ENCODE measurements at regions not wholly inside any gene's neighbourhood (a gene's known extent, or its start where the extent isn't known, plus 50 kb on each side); places are given as distances from the start of the nearest gene placed in this dataset.

- no peak for DNase-seq
These were observed 1009.4 kb downstream of the BCL11B start for GRCh38 chr14:98262566-98262965.

DNA sequence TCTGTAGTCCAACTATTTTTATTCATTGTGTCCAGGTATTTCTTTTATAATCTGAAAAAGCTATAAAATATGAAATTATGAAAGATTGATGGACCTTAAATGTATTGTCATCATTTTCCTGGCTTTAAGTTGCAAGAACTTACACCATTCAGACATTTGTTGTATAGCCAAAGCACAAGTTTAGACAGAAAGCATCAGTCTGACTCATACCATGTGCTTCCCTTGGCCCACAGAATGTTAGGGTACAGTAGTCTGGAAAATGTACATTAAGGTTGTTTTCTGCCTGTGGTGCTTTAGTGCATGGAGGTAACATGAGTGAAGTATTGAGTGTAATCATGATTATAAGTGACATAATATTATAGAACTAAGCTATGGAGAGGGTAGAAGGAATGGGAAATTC lies 1002.5 kb downstream of the BCL11B start:
- DNase-seq = no peak

GRCh38 chr14:98270201-98270600 lies 1001.8 kb downstream of the BCL11B start:
- DNase-seq = no peak

DNA sequence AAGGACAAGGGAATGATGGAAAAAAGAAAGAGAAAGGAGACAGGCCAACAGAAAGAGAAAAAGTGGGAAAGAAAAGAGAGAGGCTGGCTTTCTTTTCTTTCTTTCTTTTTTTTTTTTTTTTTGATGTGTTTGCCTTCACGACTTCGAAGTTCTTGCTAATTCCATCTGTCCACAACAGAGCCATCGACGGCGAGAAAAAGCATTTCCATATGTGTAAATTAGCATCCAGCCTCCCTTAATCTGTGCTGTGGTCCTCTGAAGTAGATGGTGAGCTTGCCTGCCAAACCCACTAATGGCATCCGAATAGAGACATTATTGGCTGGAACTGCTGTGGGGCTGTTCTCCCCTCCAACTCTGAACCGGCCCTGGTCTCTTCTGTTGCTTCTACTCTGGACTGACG lies 997.4 kb downstream of the BCL11B start:
- no peak for DNase-seq

DNA sequence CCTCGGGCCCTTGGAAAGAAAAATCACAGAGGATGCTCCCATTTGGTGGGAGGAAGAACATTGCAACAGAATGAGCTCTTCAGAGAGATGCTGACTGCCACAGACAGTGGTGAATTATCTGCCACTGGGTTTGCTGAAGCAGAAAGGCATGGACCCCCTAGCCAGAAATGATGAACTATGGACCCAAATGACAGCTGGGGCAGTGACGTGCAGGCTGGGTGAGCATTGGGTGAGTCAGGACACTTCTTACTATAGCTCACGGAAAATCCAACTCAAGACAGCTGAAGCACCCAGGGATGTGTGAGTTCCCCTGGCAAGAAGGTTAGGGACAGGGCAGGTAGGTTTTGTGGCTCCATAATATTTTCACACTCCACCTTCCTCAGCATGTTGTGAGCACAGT lies 993.2 kb downstream of the BCL11B start:
- DNase-seq = no peak

GRCh38 chr14:98280436-98280835 lies 991.6 kb downstream of the BCL11B start:
- peak; percentile 69 for DNase-seq

DNA sequence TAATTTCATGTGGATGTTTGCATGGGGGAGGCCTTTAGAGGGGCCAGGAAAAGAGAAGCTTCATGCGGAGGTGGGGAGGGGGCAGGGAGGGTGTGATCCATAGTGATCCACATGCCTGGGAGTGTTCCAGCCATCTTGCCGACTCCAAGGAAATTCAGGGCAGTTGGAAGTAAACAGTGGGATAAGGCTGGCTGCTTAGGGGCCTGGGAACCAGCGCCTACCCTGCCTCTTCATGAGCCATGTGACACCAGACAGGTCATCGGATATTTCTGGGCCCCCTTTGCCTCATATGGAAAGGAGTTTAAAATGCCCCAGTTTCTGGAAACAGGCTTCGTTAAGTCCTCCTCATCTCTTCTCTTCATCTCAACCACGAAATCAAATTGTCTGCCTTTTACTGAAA lies 983.2 kb downstream of the BCL11B start:
- DNase-seq = no peak

GRCh38 chr14:98290596-98290995 lies 981.4 kb downstream of the BCL11B start:
- DNase-seq = no peak

- no peak for DNase-seq
These were observed 979.8 kb downstream of the BCL11B start for GRCh38 chr14:98292191-98292590.

DNA sequence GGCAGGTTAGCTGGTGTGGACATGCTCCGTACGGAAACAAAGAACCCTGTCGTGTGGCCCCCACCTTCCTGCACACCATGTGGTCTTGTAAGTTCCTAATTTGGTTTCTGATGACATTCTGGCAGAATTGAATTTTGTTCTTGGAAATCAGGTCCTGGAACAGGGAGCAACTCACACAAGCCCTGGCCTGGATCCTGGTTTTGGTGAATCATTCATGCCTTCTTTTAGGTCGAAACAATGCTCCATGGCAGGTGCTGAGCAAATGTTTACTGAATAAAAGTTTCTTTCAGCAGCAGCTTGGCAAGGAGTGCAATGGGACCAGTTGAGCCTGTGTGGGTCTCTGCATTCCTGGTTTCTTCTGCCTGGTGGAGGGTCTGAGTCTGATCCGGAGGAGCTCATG lies 978.4 kb downstream of the BCL11B start:
- no peak for DNase-seq

DNA sequence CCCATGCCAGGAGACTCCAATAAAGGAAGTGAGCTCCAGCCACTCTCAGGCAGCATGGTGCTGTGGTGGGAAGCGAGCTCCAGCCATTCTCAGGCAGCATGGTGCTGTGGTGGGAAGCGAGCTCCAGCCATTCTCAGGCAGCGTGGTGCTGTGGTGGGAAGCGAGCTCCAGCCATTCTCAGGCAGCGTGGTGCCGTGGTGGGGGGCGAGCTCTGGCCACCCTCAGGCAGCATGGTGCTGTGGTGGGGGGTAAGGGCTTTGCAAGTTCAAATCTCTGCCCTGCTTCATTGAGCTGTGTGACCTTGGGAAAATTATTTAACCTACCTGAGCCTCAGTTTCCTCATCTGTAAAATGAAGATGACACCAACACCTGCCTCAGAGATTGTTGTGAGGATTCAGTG lies 975.1 kb downstream of the BCL11B start:
- no peak for DNase-seq

DNA sequence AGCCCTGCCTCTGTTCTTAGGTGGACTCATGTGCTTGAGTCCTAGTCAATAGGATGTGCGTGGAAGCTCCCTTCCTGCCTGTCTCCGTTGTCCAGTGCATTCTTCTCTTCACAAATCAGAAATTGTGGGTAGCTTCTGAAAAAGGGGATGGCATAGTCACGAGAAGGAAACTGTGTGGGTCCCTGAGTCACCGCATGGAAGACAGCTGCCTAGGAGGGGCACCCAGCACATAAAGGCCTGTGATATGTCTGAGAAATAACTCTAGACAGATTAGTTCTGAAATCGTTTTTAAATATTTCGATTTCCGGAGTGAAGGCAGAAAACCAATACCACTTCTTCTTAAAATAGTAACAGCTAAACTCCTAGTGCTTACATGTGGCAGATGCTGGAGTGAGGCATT lies 974.4 kb downstream of the BCL11B start:
- no peak for DNase-seq

- no peak for DNase-seq
These were observed 973.3 kb downstream of the BCL11B start for GRCh38 chr14:98298481-98299244.

DNA sequence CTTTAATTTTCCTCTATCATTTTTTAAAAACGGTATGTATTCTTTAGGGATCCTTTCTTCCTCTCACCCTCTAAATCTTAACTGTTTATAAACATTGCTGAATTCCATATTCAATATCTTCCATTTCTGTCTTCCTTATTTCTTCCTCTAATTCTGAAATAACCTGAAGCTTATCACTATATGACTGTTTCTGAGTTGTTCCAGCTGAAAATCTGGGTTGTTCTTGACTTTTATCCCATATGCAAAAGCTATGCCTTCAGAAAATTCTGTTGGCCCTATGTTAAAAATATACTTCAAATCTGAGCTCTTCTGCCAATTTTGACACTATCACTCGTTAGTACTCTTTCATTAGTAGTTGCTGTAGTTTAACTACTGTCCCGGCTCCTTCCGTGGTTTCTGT lies 970.3 kb downstream of the BCL11B start:
- DNase-seq = no peak

GRCh38 chr14:98304574-98304973 lies 967.4 kb downstream of the BCL11B start:
- no peak for DNase-seq

GRCh38 chr14:98309591-98309990 lies 962.4 kb downstream of the BCL11B start:
- no peak for DNase-seq

GRCh38 chr14:98312006-98312405 lies 960.0 kb downstream of the BCL11B start:
- DNase-seq = no peak

- no peak for DNase-seq
These were observed 950.2 kb downstream of the BCL11B start for GRCh38 chr14:98321841-98322240.

DNA sequence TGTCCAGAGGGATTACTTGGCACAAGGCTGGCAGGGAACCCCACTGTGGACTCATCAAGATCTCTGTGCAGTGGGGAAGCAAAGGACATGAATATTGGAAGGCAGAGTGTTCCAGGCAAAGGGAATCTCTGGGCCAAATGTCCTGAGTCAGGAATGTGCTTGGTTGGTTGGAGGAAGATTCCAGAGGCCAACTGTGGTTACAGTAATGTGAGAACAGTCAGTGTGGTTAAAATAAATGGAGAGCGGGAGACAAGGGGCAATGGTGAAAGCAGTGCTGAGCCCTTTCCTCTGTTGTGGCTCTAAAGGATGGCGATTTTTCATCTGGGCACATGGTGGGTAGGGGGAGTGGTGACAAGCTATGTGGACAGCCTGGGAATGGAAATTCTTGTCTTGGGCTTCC lies 948.2 kb downstream of the BCL11B start:
- DNase-seq = no peak

- no peak for DNase-seq
These were observed 946.2 kb downstream of the BCL11B start for GRCh38 chr14:98325761-98326160.

GRCh38 chr14:98328496-98328895 lies 943.5 kb downstream of the BCL11B start:
- DNase-seq = no peak

DNA sequence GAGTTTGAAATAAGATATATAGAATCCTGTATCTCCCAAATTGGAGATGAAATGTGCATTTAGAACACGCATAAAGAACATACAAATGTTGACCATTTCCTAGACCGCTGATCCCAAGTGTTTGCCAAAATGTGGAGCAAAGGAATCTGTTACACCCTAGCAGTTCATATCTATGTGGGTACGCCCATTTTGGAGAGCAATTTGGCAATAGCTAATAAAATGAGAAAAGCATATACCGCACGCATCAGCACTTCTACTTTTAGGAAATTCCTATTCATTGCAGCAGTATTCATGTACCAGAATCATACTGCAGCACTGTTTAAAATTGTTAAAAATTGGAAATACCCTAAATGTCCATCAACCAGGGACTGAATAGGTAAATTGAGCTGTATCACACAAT lies 937.8 kb downstream of the BCL11B start:
- DNase-seq = peak; percentile 4

GRCh38 chr14:98341211-98341610 lies 930.8 kb downstream of the BCL11B start:
- DNase-seq = peak; percentile 48

- peak; percentile 74 for DNase-seq
These were observed 926.8 kb downstream of the BCL11B start for GRCh38 chr14:98345161-98345560.

DNA sequence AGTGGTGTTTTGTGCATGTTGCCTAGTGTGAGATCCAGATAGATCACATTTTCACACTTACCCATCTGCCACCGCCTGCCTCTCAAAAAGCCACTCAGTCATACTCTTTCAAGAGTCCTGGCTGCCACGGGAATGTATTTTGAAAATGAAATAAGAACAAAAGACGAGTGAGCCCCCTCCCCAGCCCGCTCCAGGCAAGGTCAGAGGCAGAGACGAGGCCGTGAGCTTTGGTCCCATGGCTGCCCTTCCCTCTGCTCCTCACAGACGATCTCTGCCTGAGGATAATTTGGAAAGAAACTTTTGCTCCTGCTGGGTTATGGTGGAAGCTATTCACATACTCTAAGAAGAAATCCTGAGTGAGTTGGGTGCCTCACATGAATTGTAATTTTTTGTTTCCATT lies 924.3 kb downstream of the BCL11B start:
- peak; percentile 8 for DNase-seq
